ENCODE measurements at regions not wholly inside any gene's neighbourhood (a gene's known extent, or its start where the extent isn't known, plus 50 kb on each side); places are given as distances from the start of the nearest gene placed in this dataset.

- no peak for DNase-seq (ENCODE audit: low spot score)
These were observed 55.1 kb upstream of the SLC4A4 start for GRCh38 chr4:71283642-71284257.

- DNase-seq (ENCODE audit: low spot score), result no peak
These were observed 51.5 kb upstream of the SLC4A4 start for GRCh38 chr4:71287305-71287704.

GRCh38 chr4:71288875-71289274, 49.9 kb upstream of the SLC4A4 start:
- no peak for DNase-seq (ENCODE audit: low spot score)

All from activated CD4-positive, alpha-beta T cell treated with anti-CD3 and anti-CD28 coated beads, Interleukin-2, Interleukin-4, amounts not matched to agents 100 ng/mL and 50 ng/mL, durations not matched to agents 16 hours and 8 hours (primary cell).